ENCODE measurements at regions not wholly inside any gene's neighbourhood (a gene's known extent, or its start where the extent isn't known, plus 50 kb on each side); places are given as distances from the start of the nearest gene placed in this dataset.

- no peak for DNase-seq (ENCODE audit: low read depth in 2 of 2)
Measured at GRCh38 chr9:8188723-8189407, 389.3 kb upstream of the DMAC1 start.

- DNase-seq (ENCODE audit: low read depth in 2 of 2): no peak
Measured at GRCh38 chr9:8186560-8186959, 387.0 kb upstream of the DMAC1 start.

DNA sequence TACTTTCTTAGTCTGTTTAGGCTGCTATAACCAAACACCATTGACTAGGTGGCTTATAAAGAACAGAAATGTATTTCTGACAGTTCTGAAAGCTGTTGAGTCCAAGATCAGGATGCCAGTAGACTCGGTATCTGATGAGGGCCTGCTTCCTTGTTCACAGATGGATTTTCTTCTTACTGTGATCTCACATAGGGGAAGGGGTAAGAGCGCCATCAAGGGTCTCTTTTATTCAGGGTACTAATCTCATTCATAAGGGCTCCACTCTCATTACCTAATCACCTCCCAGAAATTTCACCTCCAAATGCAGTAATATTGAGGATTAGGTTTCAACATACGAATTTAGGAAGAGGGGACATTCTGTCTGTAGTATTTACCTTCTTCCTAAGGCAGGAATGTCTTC, 384.0 kb upstream of the DMAC1 start:
- no peak for DNase-seq (ENCODE audit: low read depth in 2 of 2)

DNA sequence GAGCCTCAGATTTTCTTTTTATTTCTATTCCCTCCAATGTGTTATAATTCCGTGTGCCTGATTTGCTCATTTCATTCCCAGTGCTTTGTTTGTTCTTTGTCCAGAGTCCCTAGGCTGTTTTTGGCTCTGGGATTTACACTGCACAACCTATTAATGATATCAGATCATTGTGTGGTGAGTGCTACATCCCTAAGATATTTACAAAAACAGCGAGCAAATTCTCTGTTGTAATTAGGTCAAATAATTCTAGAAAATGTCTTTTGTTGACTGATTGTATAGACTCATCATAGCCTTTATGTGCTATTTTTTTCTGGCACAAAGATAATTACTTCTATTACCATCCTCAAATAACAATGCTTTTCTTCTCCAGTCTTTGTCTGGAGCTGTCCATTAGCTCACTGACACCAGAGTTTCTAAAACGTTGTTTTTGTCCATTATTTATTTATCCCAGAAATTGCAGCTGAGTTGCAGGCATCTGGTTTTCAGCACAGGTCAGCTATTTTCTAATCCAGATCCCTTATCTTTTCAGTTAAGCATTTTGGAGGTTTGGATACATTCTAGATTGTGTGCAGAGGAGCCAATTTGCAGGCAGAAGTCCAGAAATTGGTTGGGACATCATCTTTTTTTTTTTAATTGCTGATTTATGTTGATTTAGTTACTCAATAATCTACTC, 379.9 kb upstream of the DMAC1 start:
- no peak for DNase-seq (ENCODE audit: low read depth in 2 of 2)

- DNase-seq (ENCODE audit: low read depth in 2 of 2): no peak
Measured at GRCh38 chr9:8172000-8172399, 372.4 kb upstream of the DMAC1 start.

DNA sequence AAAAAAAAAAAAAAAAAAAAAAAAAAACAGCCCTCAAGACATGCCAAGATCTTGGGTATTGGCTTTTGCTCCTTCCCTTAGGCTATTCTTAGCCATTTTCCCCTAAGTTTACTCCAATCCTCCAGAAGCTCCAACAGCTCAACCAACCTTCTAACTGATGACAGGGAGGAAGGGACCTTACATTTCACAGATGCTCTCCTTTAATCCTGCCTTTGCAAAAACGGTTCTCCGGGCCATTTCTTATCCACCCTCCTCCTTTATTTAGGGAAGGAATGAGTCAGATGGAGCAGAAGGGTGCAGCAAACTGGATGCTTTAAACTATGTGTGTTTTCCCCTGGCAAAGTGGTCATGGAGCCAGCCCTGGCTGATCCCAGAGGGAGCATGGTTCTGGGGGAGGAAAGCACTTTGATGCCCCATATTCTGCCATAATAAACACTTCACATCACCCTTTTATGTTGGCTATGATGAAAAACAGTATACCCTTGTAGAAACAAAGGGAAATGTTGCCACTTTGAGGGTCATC, 369.4 kb upstream of the DMAC1 start:
- DNase-seq (ENCODE audit: low read depth in 2 of 2): no peak

GRCh38 chr9:8160787-8161186, 361.2 kb upstream of the DMAC1 start:
- DNase-seq (ENCODE audit: low read depth in 2 of 2): no peak

GRCh38 chr9:8158574-8158973, 359.0 kb upstream of the DMAC1 start:
- DNase-seq (ENCODE audit: low read depth in 2 of 2): no peak

DNA sequence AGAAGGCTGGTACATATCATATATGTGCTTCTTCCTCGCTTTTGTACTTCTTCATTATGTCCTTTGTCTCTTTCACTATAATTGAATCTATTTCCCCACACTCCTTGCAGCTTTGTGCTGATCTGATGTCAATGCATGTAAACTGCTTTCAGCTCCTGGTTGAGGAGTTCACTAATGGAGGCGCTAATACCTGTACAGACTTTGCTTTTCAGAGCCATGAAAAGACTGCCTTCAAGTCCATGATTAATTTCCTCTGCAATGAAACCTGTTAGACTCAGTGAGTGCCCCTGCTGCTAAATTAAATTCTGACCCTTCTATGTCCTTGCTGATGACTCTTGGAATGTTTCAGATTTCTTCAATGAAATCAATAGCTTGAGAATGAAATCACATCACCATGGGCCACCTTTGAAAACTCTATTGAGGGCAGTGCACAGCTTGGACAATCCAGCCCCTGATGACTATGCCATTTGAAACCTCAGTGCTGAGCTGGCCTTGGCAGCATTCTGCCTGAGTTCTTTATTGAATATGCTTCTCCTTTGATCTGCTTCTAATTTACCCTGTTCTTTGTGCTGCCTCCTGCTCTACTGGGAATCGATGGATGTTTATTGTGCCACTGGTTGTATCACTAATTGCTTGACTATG, 358.2 kb upstream of the DMAC1 start:
- DNase-seq (ENCODE audit: low read depth in 2 of 2): no peak

DNA sequence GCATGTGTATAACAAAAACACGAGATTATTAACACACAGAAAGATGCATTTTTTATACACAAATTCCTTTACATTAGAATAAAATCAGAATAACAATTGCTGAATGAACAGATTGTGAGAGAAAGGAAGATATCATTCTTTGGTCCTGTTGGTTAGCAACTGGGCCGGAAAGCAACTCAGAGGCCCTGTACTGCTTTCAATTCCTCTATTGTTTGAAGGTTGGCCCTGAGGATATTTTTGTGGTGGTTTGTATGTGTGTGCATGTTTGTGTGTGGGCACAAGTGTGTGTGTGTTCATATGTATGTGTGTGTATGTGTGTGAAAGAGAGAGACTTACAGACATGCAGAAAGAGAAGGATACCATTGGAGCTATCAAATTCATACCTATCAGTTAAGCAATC, 356.8 kb upstream of the DMAC1 start:
- DNase-seq (ENCODE audit: low read depth in 2 of 2): no peak

DNA sequence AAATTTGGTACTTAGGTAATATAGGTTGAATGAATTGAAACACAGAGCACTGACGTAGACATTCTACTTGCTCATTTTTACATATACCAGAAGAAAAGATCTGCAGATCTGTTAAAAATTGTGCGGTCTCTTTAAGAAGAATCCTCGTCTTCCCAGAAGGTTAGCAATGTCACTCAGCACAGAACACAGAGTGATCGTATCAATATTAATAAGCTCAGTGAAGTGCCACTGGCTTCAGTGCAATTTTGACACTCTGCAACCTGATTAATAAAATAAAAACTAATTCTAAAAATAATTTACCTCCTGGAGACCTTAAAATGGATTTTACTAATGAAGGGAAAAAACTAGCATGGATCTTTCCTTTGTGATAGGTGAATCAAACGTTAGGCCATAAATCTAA, 356.1 kb upstream of the DMAC1 start:
- no peak for DNase-seq (ENCODE audit: low read depth in 2 of 2)

- no peak for DNase-seq (ENCODE audit: low read depth in 2 of 2)
Measured at GRCh38 chr9:8143677-8144076, 344.1 kb upstream of the DMAC1 start.

DNA sequence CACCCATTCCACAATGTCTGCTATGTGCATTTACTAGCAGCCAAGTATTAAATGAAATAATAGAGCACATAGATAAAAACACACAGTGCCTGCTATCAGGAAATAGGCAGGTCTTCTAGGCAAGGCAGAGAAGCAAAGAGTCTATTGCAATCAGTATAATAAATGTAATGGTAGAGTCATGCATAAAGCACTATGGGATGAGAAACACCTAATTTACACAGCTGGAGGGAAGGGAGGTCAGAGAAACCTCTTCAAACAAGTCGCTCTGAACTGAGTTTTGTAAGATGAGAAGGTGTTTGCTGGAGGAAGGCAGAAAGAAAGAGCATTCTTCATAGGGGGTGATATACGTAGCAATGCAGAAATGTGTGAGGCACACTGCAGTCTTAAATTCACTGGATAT, 341.0 kb upstream of the DMAC1 start:
- DNase-seq (ENCODE audit: low read depth in 2 of 2): no peak

GRCh38 chr9:8139756-8140155, 340.2 kb upstream of the DMAC1 start:
- no peak for DNase-seq (ENCODE audit: low read depth in 2 of 2)

DNA sequence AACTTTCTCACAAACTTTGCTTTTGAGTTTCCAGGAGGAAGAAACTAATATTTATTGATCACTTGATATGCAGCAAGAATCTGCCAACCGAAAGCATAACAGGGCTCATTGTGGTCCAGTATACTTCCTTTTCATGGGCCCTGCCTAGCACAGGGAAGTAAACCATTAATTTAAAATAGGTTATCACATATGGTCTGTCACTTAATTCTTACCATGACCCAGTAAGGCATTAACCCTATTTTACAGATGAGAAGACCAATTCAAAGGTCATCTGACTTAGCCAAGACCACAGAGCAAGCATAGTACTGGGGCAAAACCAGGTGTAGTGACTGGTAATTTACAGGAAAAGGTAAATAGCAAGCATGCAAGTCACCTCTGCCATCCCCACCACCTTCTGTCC, 336.9 kb upstream of the DMAC1 start:
- no peak for DNase-seq (ENCODE audit: low read depth in 2 of 2)

DNA sequence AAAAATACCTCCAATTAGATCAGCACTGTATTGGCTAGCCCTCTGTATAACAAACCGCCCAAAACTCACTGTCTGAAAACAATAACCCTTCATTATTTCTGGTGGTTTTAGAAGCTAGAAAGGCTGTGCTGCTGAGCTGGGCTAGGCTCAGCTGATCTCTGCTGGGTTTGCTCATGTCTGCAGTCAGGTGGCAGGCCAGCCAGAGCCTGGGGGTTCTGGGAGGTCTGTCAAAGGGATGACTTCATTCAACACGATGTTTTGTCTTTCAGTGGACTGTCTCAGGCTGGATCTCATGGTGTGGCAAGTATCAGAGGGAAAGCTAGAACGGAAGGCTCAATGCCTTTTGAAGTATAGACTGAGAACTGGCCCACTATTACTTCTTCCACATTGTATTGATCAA, 335.1 kb upstream of the DMAC1 start:
- no peak for DNase-seq (ENCODE audit: low read depth in 2 of 2)

- no peak for DNase-seq (ENCODE audit: low read depth in 2 of 2)
Measured at GRCh38 chr9:8133606-8134005, 334.0 kb upstream of the DMAC1 start.

- no peak for DNase-seq (ENCODE audit: low read depth in 2 of 2)
Measured at GRCh38 chr9:8115570-8115969, 316.0 kb upstream of the DMAC1 start.

GRCh38 chr9:8114826-8115225, 315.2 kb upstream of the DMAC1 start:
- no peak for DNase-seq (ENCODE audit: low read depth in 2 of 2)

DNA sequence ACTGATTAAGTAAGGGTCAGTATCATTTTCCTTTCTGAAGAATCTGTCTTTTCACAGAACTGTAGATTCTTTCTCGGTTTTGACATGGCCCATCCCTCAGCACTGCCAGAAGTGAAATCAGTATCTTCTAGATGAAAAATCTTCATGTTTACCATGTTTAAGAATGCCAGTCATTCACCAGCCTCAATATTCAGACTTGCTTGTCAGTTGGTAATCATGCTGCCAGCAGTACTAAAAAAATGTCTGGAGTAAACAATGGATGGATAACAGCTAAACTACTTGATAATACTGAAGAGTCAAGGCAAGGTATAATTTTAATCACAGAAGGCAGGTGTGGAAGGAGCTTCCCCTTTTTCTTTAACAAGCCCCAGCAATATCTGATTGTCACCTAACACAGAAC, 306.8 kb upstream of the DMAC1 start:
- no peak for DNase-seq (ENCODE audit: low read depth in 2 of 2)

DNA sequence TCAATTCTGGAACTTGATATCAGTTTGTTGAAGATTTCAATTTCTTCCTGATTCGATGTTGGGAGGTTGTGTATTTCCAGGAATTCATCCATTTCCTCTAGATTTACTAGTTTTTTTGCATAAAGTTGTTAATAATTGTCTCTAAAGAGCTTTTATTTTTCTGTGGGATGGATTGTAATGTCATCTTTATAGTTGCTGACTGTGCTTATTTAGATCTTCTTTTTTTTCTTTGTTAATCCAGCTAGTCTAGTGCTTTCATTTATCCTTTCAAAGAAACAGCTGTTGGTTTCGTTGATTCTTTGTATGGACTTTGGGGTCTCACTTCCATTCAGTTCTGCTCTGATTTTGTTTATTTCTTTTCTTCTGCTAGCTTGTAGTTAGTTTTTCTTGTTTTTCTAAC, 302.0 kb upstream of the DMAC1 start:
- DNase-seq (ENCODE audit: low read depth in 2 of 2): no peak

GRCh38 chr9:8096091-8096490, 296.5 kb upstream of the DMAC1 start:
- DNase-seq (ENCODE audit: low read depth in 2 of 2): no peak

DNA sequence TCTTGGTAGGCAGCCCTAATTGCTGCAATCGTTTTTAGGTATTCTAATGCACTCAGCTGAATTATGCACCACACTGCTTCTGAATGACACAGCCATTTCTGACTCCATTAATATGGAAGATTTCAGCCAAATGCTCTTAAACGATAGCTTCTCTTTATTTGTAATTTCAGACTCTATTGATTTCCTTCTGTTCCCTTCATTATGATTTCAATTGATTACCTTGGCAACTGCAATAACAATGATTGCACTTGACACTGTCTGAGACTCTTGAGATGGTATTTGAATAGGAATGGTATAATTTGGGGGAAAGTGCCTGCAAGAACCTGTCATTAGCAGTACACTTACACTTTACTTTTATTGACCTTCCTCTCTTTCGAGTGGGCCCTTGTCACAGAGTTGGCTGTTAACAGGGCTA, 296.1 kb upstream of the DMAC1 start:
- no peak for DNase-seq (ENCODE audit: low read depth in 2 of 2)

Data from stimulated activated CD4-positive, alpha-beta T cell treated with anti-CD3 and anti-CD28 coated beads, Interleukin-1b, Interleukin-23, amount 100 ng/mL, for 4 hours (primary cell).